HAP-1 (cell line): ENCODE measurements at regions not wholly inside any gene's neighbourhood (a gene's known extent, or its start where the extent isn't known, plus 50 kb on each side); places are given as distances from the start of the nearest gene placed in this dataset.
"Not testable (repeated sequence)": the region's sequence is repeated elsewhere in the genome, so short reads cannot be mapped to it uniquely, and the experiment has no call there.

Source experiments
- DNase-seq, 2 experiments: peaks; one replicate each; pipeline ENCODE4 v3.0.0-alpha.2; 2016 to 2020; ENCODE audit warnings: low spot score in 2 of 2
- H3K27me3 ChIP-seq: fragments of 250-450 bp; sonication (Bioruptor Pico); 2 replicates; pipeline ENCODE4 v1.5.1; 2020; ENCODE audit warnings: low read depth, mild to moderate bottlenecking, moderate library complexity
- H3K36me3 ChIP-seq: fragments of 250-450 bp; sonication (Bioruptor Pico); replicated peaks from 2 replicates; pipeline ENCODE4 v1.5.1; 2020; ENCODE audit warnings: mild to moderate bottlenecking
- H3K4me1 ChIP-seq: fragments of 250-450 bp; sonication (Bioruptor Pico); 2 replicates; pipeline ENCODE4 v1.5.1; 2020; ENCODE audit warnings: mild to moderate bottlenecking
- H3K4me3 ChIP-seq: fragments of 250-450 bp; sonication (Bioruptor Pico); 2 replicates; pipeline ENCODE4 v1.5.1; 2020; ENCODE audit warnings: mild to moderate bottlenecking, moderate library complexity
- H3K9me3 ChIP-seq: fragments of 250-450 bp; sonication (Bioruptor Pico); 2 replicates; pipeline ENCODE4 v1.5.1; 2020; ENCODE audit warnings: mild to moderate bottlenecking, moderate library complexity
- in situ Hi-C: fragments of 300-500 bp; cut with MboI; formaldehyde crosslinking; loops from 3 replicates; pipeline ENCODE4 v1.14.3; 2020; ENCODE audit warnings: low sequenced_read_pairs, inconsistent platforms, mixed read lengths

- in situ Hi-C loops: no loop called here
- DNase-seq: no peak
- Histone ChIP-seq H3K27me3 (peaks cover 7% of the 10 kb centered on the region; the same call in 1 of the 2 replicates), H3K4me1 (no peaks in the 10 kb centered on the region), H3K9me3 (no peaks in the 10 kb centered on the region), H3K4me3 (no peak overlapping the region), H3K36me3 (no peaks in the 10 kb centered on the region; the same call in 1 of the 2 replicates)
Observed at GRCh38 chr11:45000918-45001317, 50.2 kb upstream of the TP53I11 start.

DNA sequence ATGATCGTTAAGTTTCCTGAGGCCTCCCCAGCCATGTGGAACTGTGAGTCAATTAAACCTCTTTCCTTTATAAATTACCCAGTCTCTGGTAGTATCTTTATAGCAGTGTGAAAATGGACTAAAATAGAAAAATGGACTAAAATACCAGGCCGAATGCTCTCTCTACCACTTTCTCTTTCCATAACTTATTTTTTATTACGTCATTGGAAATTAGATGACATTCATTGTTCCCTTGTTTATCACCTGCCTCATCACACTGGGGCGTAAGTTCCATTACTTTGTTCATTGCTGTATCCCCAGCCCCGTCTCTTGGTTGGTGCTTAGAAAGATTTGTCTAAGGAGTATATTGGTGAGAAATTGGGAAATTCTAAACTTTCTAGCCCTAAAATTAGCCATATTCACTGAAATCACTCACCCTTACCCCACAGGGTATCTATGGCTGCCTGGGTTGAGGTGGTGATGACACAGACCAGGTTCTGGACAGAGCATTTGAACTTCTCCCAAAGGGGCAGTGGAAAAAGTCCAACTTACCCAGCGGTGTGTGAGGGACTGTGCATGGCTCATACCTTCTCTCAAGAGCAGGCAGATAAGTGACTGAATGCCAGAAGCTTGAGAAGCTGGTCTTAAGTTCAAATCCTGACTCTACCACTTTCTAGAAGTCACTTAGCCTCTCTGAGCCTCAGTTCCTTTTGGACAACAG, 50.9 kb upstream of the TP53I11 start:
- in situ Hi-C loops: no loop called here
- DNase-seq: no peak
- H3K4me3 ChIP-seq: no peak overlapping the region

DNA sequence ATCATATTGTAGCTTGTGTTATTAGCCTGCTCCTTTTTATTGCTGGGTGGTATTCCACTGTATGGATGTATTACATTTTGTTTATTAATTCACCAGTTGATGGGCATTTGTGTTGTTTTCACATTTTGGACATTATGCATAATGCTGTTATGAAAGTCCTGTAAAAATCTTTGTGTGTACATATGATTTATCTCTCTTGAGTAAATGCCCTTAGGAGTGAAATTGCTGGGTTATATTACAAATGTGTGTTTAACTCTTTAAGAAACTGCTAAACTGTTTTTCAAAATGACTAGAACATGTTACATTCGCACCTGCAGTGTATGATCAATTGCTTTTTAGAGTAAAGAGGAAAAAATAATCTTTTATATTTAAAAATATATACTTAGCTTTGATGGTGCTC, 54.4 kb upstream of the TP53I11 start:
- in situ Hi-C loops: no loop called here
- no peaks in the 10 kb centered on the region; the same call in 1 of the 2 replicates for H3K36me3 ChIP-seq
- H3K4me3 ChIP-seq: no peak overlapping the region
- DNase-seq: no peak
- H3K27me3 ChIP-seq: peaks cover 7% of the 10 kb centered on the region; the same call in 1 of the 2 replicates
- no peaks in the 10 kb centered on the region for H3K4me1 ChIP-seq
- no peaks in the 10 kb centered on the region for H3K9me3 ChIP-seq

More for the DNA sequence above, 50.9 kb upstream of the TP53I11 start:
- H3K36me3 ChIP-seq: no peaks in the 10 kb centered on the region; the same call in 1 of the 2 replicates
- peaks cover 7% of the 10 kb centered on the region; the same call in 1 of the 2 replicates for H3K27me3 ChIP-seq
- H3K4me1 ChIP-seq: no peaks in the 10 kb centered on the region
- H3K9me3 ChIP-seq: no peaks in the 10 kb centered on the region

DNA sequence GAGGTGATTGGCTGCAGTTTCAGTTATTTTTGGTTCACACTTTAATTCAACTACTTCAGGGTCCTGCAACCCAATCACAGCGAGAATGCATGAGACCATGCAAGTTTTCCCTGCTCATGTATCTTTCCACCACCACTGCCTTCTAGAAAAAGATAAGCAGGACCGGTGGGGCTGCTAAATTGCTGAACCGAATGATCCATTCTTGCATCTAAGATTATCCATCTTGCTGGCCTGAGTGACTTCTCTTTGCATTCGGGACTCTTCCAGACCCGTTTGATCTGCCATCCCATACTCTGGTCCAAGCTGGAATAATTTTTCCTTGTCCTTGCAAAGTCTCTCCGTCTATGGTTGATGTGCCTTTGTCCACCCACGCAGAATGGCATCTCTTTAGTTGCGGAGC, 56.3 kb upstream of the TP53I11 start:
- Histone ChIP-seq H3K36me3 (no peaks in the 10 kb centered on the region; the same call in 1 of the 2 replicates), H3K4me3 (no peak overlapping the region), H3K4me1 (no peaks in the 10 kb centered on the region), H3K27me3 (peaks cover 7% of the 10 kb centered on the region; the same call in 1 of the 2 replicates), H3K9me3 (no peaks in the 10 kb centered on the region)
- in situ Hi-C loops: no loop called here
- no peak for DNase-seq

DNA sequence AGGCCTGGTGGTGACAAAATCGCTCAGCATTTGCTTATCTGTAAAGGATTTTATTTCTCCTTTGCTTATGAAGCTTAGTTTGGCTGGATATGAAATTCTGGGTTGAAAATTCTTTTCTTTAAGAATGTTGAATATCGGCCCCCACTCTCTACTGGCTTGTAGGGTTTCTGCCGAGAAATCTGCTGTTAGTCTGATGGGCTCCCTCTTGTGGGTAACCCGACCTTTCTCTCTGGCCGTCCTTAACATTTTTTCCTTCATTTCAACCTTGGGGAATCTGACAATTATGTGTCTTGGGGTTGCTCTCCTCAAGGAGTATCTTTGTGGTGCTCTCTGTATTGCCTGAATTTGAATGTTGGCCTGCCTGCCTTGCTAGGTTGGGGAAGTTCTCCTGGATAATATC, 65.3 kb upstream of the TP53I11 start:
- H3K36me3 ChIP-seq, in situ Hi-C loops, H3K9me3 ChIP-seq, H3K4me1 ChIP-seq, DNase-seq, H3K27me3 ChIP-seq, H3K4me3 ChIP-seq: not testable (repeated sequence)

DNA sequence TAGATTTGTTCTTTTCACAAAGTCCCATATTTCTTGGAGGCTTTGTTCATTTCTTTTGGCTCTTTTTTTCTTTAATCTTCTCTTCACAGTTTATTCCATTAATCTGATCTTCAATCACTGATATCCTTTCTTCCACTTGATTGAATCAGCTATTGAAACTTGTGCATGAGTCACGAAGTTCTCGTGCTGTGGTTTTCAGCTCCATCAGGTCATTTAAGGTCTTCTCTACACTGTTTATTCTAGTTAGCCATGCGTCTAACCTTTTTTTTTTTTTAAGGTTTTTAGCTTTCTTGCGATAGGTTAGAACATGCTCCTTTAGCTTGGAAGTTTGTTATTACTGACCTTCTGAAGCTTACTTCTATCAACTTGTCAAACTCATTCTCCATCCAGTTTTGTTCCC, 65.8 kb upstream of the TP53I11 start:
- DNase-seq, H3K27me3 ChIP-seq, in situ Hi-C loops, H3K9me3 ChIP-seq, H3K4me1 ChIP-seq, H3K4me3 ChIP-seq, H3K36me3 ChIP-seq: not testable (repeated sequence)

GRCh38 chr11:45017329-45017728, 66.6 kb upstream of the TP53I11 start:
- Histone ChIP-seq H3K9me3 (peaks cover 4% of the 10 kb centered on the region; the same call in 1 of the 2 replicates), H3K4me3 (no peak overlapping the region), H3K36me3 (no peaks in the 10 kb centered on the region), H3K4me1 (no peaks in the 10 kb centered on the region), H3K27me3 (no peaks in the 10 kb centered on the region)
- in situ Hi-C loops: no loop called here
- DNase-seq: no peak

DNA sequence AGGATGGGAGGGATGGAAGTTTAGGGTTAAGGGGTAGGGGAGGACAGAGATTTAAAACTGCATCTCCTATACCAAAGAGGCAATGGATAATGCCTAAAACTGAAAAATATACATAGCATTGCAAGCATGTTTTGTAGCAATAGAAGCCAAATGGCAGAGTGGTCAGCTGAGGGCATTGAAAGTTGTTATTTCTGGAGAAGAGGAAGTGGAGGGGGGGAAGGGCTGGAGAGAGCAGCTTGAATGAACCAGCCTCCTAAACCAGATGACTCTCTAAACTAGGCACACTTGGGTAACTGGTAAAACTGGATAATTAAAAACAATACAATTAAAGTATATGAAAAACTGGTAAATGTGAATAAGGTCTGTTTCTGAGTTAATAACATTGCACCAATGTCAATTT, 70.3 kb upstream of the TP53I11 start:
- no peak for DNase-seq
- no peaks in the 10 kb centered on the region for H3K36me3 ChIP-seq
- no peaks in the 10 kb centered on the region for H3K27me3 ChIP-seq
- H3K4me1 ChIP-seq: no peaks in the 10 kb centered on the region
- H3K9me3 ChIP-seq: no peaks in the 10 kb centered on the region
- in situ Hi-C loops: no loop called here
- no peak overlapping the region for H3K4me3 ChIP-seq

- no peak overlapping the region for H3K4me3 ChIP-seq
- H3K27me3 ChIP-seq: no peaks in the 10 kb centered on the region
- in situ Hi-C loops: no loop called here
- no peaks in the 10 kb centered on the region for H3K4me1 ChIP-seq
- no peaks in the 10 kb centered on the region for H3K9me3 ChIP-seq
- H3K36me3 ChIP-seq: no peaks in the 10 kb centered on the region
- DNase-seq: peak in 1 of 2 experiments; percentile 20
Observed at GRCh38 chr11:45021692-45022141, 71.0 kb upstream of the TP53I11 start.

- no peaks in the 10 kb centered on the region for H3K27me3 ChIP-seq
- no peaks in the 10 kb centered on the region for H3K9me3 ChIP-seq
- no peaks in the 10 kb centered on the region for H3K4me1 ChIP-seq
- in situ Hi-C loops: no loop called here
- H3K4me3 ChIP-seq: no peak overlapping the region
- no peak for DNase-seq
- no peaks in the 10 kb centered on the region for H3K36me3 ChIP-seq
Observed at GRCh38 chr11:45022294-45023064, 71.8 kb upstream of the TP53I11 start.

DNA sequence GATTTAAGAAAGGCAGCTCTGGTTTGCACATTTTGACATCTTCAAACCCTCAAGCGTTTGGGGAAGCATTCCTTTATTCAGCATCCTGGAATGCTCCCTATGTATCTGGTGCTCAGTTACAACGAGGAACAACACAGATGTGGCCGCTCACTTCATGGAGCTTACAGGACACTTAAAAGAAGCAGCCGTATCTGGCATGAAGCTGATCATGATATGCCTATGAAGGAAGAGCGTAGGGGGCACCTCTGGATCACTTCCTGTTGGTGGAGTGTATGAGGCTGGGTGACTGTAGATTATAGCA, 72.3 kb upstream of the TP53I11 start:
- no peak overlapping the region for H3K4me3 ChIP-seq
- no peaks in the 10 kb centered on the region for H3K4me1 ChIP-seq
- H3K27me3 ChIP-seq: no peaks in the 10 kb centered on the region
- in situ Hi-C loops: no loop called here
- no peak for DNase-seq
- H3K36me3 ChIP-seq: no peaks in the 10 kb centered on the region
- H3K9me3 ChIP-seq: no peaks in the 10 kb centered on the region

DNA sequence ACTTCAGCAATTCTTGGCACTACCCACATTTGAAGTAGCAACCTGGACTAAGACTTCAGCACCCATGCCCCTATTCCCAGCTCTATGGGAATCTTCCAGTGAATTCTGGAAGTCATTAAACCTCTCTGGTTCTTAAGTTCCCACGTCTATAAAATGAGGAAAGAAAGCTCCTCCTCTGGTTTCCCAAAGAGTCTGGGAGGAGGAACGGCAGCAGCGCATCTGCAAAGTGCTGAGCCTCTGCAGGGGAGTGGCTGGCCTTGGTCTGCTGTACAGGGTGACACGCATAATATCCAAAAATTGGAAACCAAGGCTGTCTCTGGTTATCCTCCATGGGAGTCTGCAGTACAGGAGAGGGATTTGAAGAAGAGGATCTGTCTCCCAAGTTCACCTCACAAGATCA, 73.6 kb upstream of the TP53I11 start:
- H3K9me3 ChIP-seq: no peaks in the 10 kb centered on the region
- no peaks in the 10 kb centered on the region; the same call in 1 of the 2 replicates for H3K27me3 ChIP-seq
- no peaks in the 10 kb centered on the region for H3K4me1 ChIP-seq
- no peaks in the 10 kb centered on the region for H3K36me3 ChIP-seq
- no peak for DNase-seq
- in situ Hi-C loops: no loop called here
- H3K4me3 ChIP-seq: no peak overlapping the region

- H3K27me3 ChIP-seq: peaks cover 3% of the 10 kb centered on the region
- in situ Hi-C loops: no loop called here
- no peaks in the 10 kb centered on the region for H3K9me3 ChIP-seq
- H3K4me3 ChIP-seq: no peak overlapping the region
- H3K4me1 ChIP-seq: no peaks in the 10 kb centered on the region
- no peak for DNase-seq
- H3K36me3 ChIP-seq: no peaks in the 10 kb centered on the region
Observed at GRCh38 chr11:45024846-45025588, 74.3 kb upstream of the TP53I11 start.
